Cardiac muscle cell (in vitro differentiated cells and primary cell): ENCODE measurements at regions not wholly inside any gene's neighbourhood (a gene's known extent, or its start where the extent isn't known, plus 50 kb on each side); places are given as distances from the start of the nearest gene placed in this dataset.

ENCODE experiments used
- DNase-seq, 2 donors: peaks; one replicate each; pipeline versions ENCODE4 v3.0.0 to v3.0.0-alpha.2; 2010 to 2017; ENCODE audit warnings: low read depth in 1 of 2, low spot score in 1 of 2
- H3K27ac ChIP-seq: fragments of 200-600 bp; sonication (generic); 2 replicates; pipeline ENCODE4 v1.5.1; 2016
- H3K27me3 ChIP-seq: fragments of 200-600 bp; sonication (generic); 2 replicates; pipeline ENCODE4 v1.6.0; 2016; ENCODE audit warnings: control low read depth
- H3K36me3 ChIP-seq: fragments of 200-600 bp; sonication (generic); 2 replicates; pipeline ENCODE4 v1.5.1; 2016; ENCODE audit warnings: control low read depth
- H3K4me1 ChIP-seq: fragments of 200-600 bp; sonication (generic); 2 replicates; pipeline ENCODE4 v1.8.1; 2017; ENCODE audit warnings: low read depth, mild to moderate bottlenecking, mixed run types
- H3K4me3 ChIP-seq: fragments of 200-600 bp; sonication (generic); 2 replicates; pipeline ENCODE4 v1.5.1; 2016; ENCODE audit warnings: mild to moderate bottlenecking
- H3K9me3 ChIP-seq: fragments of 200-600 bp; sonication (generic); 2 replicates; pipeline ENCODE4 v1.5.1; 2017; ENCODE audit warnings: low read depth, mild to moderate bottlenecking, control low read depth
- CTCF ChIP-seq: IDR thresholded peaks from 2 replicates; pipeline ENCODE4 v1.5.1; 2012; ENCODE audit warnings: low read depth, mild to moderate bottlenecking, low read length

- Histone ChIP-seq H3K9me3 (no peaks in the 10 kb centered on the region), H3K27me3 (no peaks in the 10 kb centered on the region), H3K27ac (no peak overlapping the region), H3K36me3 (no peaks in the 10 kb centered on the region), H3K4me1 (no peaks in the 10 kb centered on the region), H3K4me3 (no peak overlapping the region)
- no peak for DNase-seq
- TF ChIP-seq CTCF = no peak
Observed at GRCh38 chr11:92632495-92632894, 337.0 kb upstream of the MTNR1B start.

GRCh38 chr11:92633820-92634219, 335.6 kb upstream of the MTNR1B start:
- no peak for DNase-seq
- no peaks in the 10 kb centered on the region for H3K4me1 ChIP-seq
- TF ChIP-seq CTCF = no peak
- H3K27me3 ChIP-seq = no peaks in the 10 kb centered on the region
- no peak overlapping the region for H3K27ac ChIP-seq
- no peaks in the 10 kb centered on the region for H3K9me3 ChIP-seq
- H3K4me3 ChIP-seq = no peak overlapping the region
- H3K36me3 ChIP-seq = no peaks in the 10 kb centered on the region

GRCh38 chr11:92636543-92637188, 332.8 kb upstream of the MTNR1B start:
- H3K4me1 ChIP-seq = no peaks in the 10 kb centered on the region
- no peak for TF ChIP-seq CTCF
- H3K27me3 ChIP-seq = no peaks in the 10 kb centered on the region
- H3K27ac ChIP-seq = no peak overlapping the region
- no peaks in the 10 kb centered on the region for H3K9me3 ChIP-seq
- no peak for DNase-seq
- no peaks in the 10 kb centered on the region for H3K36me3 ChIP-seq
- no peak overlapping the region for H3K4me3 ChIP-seq

- no peak overlapping the region for H3K4me3 ChIP-seq
- no peaks in the 10 kb centered on the region for H3K27me3 ChIP-seq
- DNase-seq = no peak
- TF ChIP-seq CTCF = no peak
- no peaks in the 10 kb centered on the region for H3K36me3 ChIP-seq
- H3K4me1 ChIP-seq = no peaks in the 10 kb centered on the region
- no peaks in the 10 kb centered on the region for H3K9me3 ChIP-seq
- H3K27ac ChIP-seq = no peak overlapping the region
Observed at GRCh38 chr11:92638678-92639077, 330.8 kb upstream of the MTNR1B start.

GRCh38 chr11:92642177-92642931, 327.1 kb upstream of the MTNR1B start:
- TF ChIP-seq CTCF = no peak
- no peaks in the 10 kb centered on the region for H3K36me3 ChIP-seq
- no peaks in the 10 kb centered on the region for H3K9me3 ChIP-seq
- no peak overlapping the region for H3K27ac ChIP-seq
- no peak overlapping the region for H3K4me3 ChIP-seq
- H3K27me3 ChIP-seq = no peaks in the 10 kb centered on the region
- no peak for DNase-seq
- no peaks in the 10 kb centered on the region for H3K4me1 ChIP-seq
